ENCODE measurements at regions not wholly inside any gene's neighbourhood (a gene's known extent, or its start where the extent isn't known, plus 50 kb on each side); places are given as distances from the start of the nearest gene placed in this dataset.

DNA sequence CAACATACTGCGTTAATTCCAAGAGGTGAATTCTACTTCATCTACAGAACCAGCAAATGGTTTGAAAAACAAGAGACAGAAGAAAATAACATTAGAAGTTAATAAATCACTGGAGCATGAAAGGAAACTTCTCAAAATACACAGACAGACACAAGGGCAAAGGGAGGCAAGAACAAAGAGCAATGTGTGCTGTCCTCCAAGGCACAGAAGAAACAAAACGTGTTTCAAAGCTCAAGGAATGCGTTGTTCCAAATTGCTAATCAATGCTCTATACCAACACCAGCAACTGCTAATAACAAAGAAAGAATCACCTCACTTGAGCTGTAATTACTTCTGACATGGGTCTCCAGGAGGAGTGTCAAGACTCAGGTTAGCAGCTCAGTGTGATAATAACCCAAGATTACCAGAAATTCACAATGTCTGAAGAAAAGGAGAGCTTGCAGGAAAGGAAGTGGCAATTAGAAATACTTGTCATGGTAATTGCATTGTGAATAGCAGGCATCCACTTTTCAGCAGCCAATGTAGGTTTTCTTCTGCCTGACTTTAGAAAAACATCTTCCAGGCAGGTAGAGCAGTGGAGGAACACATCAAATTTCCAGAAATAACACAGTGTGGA is 175.4 kb downstream of the SEC16B start:
- no peak overlapping the region for H3K9ac ChIP-seq (ENCODE audit: insufficient read length)
- H3K36me3 ChIP-seq (ENCODE audit: insufficient read depth, low read length), result no peaks in the 10 kb centered on the region
- no peak overlapping the region for H3K4me3 ChIP-seq
- H3K9me3 ChIP-seq (ENCODE audit: low read depth, low read length), result no peaks in the 10 kb centered on the region
- DNase-seq (ENCODE audit: low read depth, low spot score), result no peak
- no peak overlapping the region for H3K27ac ChIP-seq
- no peak for TF ChIP-seq FOXP2 (optimal IDR thresholded peaks at IDR 0.05; ENCODE audit: control extremely low read depth, extremely low read length, insufficient read depth)
- no peak for TF ChIP-seq POLR2AphosphoS5 (IDR thresholded peaks at IDR 0.05; ENCODE audit: borderline replicate concordance, low read depth, low read length)
- TF ChIP-seq EZH2 (IDR thresholded peaks at IDR 0.05), result no peak

GRCh38 chr1:177793900-177794299 is 176.0 kb downstream of the SEC16B start:
- Histone ChIP-seq H3K9ac (ENCODE audit: insufficient read length) (no peak overlapping the region), H3K36me3 (ENCODE audit: insufficient read depth, low read length) (no peaks in the 10 kb centered on the region), H3K9me3 (ENCODE audit: low read depth, low read length) (no peaks in the 10 kb centered on the region), H3K27ac (no peak overlapping the region), H3K4me3 (no peak overlapping the region)
- TF ChIP-seq POLR2AphosphoS5 (IDR thresholded peaks at IDR 0.05; ENCODE audit: borderline replicate concordance, low read depth, low read length) (no peak), FOXP2 (optimal IDR thresholded peaks at IDR 0.05; ENCODE audit: control extremely low read depth, extremely low read length, insufficient read depth) (no peak), EZH2 (IDR thresholded peaks at IDR 0.05) (no peak)
- DNase-seq (ENCODE audit: low read depth, low spot score), result no peak

GRCh38 chr1:177790566-177790965 is 179.3 kb downstream of the SEC16B start:
- Histone ChIP-seq H3K36me3 (ENCODE audit: insufficient read depth, low read length) (no peaks in the 10 kb centered on the region), H3K9ac (ENCODE audit: insufficient read length) (no peak overlapping the region), H3K4me3 (no peak overlapping the region), H3K9me3 (ENCODE audit: low read depth, low read length) (no peaks in the 10 kb centered on the region), H3K27ac (no peak overlapping the region)
- TF ChIP-seq POLR2AphosphoS5 (IDR thresholded peaks at IDR 0.05; ENCODE audit: borderline replicate concordance, low read depth, low read length) (no peak), EZH2 (IDR thresholded peaks at IDR 0.05) (no peak), FOXP2 (optimal IDR thresholded peaks at IDR 0.05; ENCODE audit: control extremely low read depth, extremely low read length, insufficient read depth) (no peak)
- DNase-seq (ENCODE audit: low read depth, low spot score), result no peak

DNA sequence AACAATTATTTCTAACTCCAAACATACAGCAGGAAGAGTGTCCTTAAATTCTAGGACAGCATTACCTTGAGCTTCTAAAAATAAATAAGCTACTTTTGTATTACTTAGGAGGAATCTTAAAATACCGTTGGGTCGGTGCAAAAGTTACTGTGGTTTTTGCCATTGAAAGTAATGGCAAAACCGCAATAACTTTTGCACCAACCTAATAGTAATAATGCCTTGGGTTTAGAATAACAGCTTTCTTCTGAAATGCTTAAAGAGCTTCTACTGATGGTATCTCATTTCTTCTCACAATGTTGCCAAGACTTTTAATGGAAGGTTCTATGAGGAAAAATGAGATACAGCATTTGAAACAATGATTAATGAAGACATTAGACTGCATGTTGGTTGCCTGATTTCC is 179.9 kb downstream of the SEC16B start:
- H3K4me3 ChIP-seq, result no peak overlapping the region
- H3K9me3 ChIP-seq (ENCODE audit: low read depth, low read length), result no peaks in the 10 kb centered on the region
- DNase-seq (ENCODE audit: low read depth, low spot score), result no peak
- H3K9ac ChIP-seq (ENCODE audit: insufficient read length), result no peak overlapping the region
- no peaks in the 10 kb centered on the region for H3K36me3 ChIP-seq (ENCODE audit: insufficient read depth, low read length)
- H3K27ac ChIP-seq, result no peak overlapping the region
- TF ChIP-seq FOXP2 (optimal IDR thresholded peaks at IDR 0.05; ENCODE audit: control extremely low read depth, extremely low read length, insufficient read depth) (no peak), POLR2AphosphoS5 (IDR thresholded peaks at IDR 0.05; ENCODE audit: borderline replicate concordance, low read depth, low read length) (no peak), EZH2 (IDR thresholded peaks at IDR 0.05) (no peak)

GRCh38 chr1:177786176-177786745 is 183.6 kb downstream of the SEC16B start:
- Histone ChIP-seq H3K9me3 (ENCODE audit: low read depth, low read length) (no peaks in the 10 kb centered on the region), H3K9ac (ENCODE audit: insufficient read length) (no peak overlapping the region), H3K27ac (no peak overlapping the region), H3K36me3 (ENCODE audit: insufficient read depth, low read length) (no peaks in the 10 kb centered on the region), H3K4me3 (no peak overlapping the region)
- no peak for DNase-seq (ENCODE audit: low read depth, low spot score)
- TF ChIP-seq POLR2AphosphoS5 (IDR thresholded peaks at IDR 0.05; ENCODE audit: borderline replicate concordance, low read depth, low read length), result no peak
- TF ChIP-seq FOXP2 (optimal IDR thresholded peaks at IDR 0.05; ENCODE audit: control extremely low read depth, extremely low read length, insufficient read depth), result no peak
- no peak for TF ChIP-seq EZH2 (IDR thresholded peaks at IDR 0.05)

DNA sequence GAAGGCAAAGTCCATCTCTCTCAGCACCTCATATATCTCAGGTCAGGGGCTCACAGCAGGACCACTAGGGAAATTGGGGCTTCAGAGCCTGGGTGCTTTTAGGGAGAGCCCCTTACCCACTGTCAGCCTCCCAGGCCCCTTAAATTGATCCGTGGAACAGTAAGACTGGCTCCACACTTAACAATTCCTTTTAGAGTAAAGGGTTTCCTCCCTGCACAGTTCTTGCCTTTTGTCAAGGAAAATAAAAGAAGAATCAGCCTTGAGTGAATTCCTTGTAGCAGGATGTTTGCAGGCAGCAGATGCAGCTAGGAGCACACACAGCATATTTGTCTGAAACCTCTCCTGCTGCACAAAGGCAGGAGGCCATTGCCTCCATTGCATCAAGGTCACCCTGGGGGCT is 184.9 kb downstream of the SEC16B start:
- TF ChIP-seq FOXP2 (optimal IDR thresholded peaks at IDR 0.05; ENCODE audit: control extremely low read depth, extremely low read length, insufficient read depth) (no peak), POLR2AphosphoS5 (IDR thresholded peaks at IDR 0.05; ENCODE audit: borderline replicate concordance, low read depth, low read length) (no peak), EZH2 (IDR thresholded peaks at IDR 0.05) (no peak)
- Histone ChIP-seq H3K27ac (no peak overlapping the region), H3K36me3 (ENCODE audit: insufficient read depth, low read length) (no peaks in the 10 kb centered on the region), H3K4me3 (no peak overlapping the region), H3K9ac (ENCODE audit: insufficient read length) (no peak overlapping the region), H3K9me3 (ENCODE audit: low read depth, low read length) (no peaks in the 10 kb centered on the region)
- DNase-seq (ENCODE audit: low read depth, low spot score), result no peak

DNA sequence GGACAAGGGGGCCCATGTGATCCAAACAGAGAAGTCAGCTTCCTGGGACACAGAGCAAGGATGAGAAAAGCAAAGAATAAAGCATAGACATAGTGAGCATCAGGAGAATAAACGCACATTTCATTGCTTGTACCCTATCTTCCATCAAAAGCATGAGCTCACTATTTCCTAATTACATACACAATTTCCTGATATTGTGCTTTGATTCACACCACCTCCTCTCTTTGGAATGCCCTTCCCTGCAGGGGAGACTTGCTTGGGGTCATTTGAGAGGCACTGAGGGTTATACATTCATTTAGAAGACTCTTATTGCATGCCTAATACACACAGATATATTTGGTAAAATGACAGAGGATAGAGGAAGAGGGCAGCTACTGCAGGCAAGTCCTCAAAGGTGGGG is 185.4 kb downstream of the SEC16B start:
- no peak for TF ChIP-seq FOXP2 (optimal IDR thresholded peaks at IDR 0.05; ENCODE audit: control extremely low read depth, extremely low read length, insufficient read depth)
- TF ChIP-seq POLR2AphosphoS5 (IDR thresholded peaks at IDR 0.05; ENCODE audit: borderline replicate concordance, low read depth, low read length), result no peak
- TF ChIP-seq EZH2 (IDR thresholded peaks at IDR 0.05), result no peak
- DNase-seq (ENCODE audit: low read depth, low spot score), result no peak
- Histone ChIP-seq H3K9me3 (ENCODE audit: low read depth, low read length) (no peaks in the 10 kb centered on the region), H3K36me3 (ENCODE audit: insufficient read depth, low read length) (no peaks in the 10 kb centered on the region), H3K9ac (ENCODE audit: insufficient read length) (no peak overlapping the region), H3K27ac (no peak overlapping the region), H3K4me3 (no peak overlapping the region)

GRCh38 chr1:177783051-177783450 is 186.8 kb downstream of the SEC16B start:
- Histone ChIP-seq H3K27ac (no peak overlapping the region), H3K9me3 (ENCODE audit: low read depth, low read length) (no peaks in the 10 kb centered on the region), H3K4me3 (no peak overlapping the region), H3K36me3 (ENCODE audit: insufficient read depth, low read length) (no peaks in the 10 kb centered on the region), H3K9ac (ENCODE audit: insufficient read length) (no peak overlapping the region)
- DNase-seq (ENCODE audit: low read depth, low spot score), result no peak
- TF ChIP-seq POLR2AphosphoS5 (IDR thresholded peaks at IDR 0.05; ENCODE audit: borderline replicate concordance, low read depth, low read length), result no peak
- TF ChIP-seq EZH2 (IDR thresholded peaks at IDR 0.05), result no peak
- TF ChIP-seq FOXP2 (optimal IDR thresholded peaks at IDR 0.05; ENCODE audit: control extremely low read depth, extremely low read length, insufficient read depth), result no peak

All from SK-N-MC (cell line).